NB4 (cell line): ENCODE measurements at regions not wholly inside any gene's neighbourhood (a gene's known extent, or its start where the extent isn't known, plus 50 kb on each side); places are given as distances from the start of the nearest gene placed in this dataset.

Experiments used
- CTCF ChIP-seq: IDR thresholded peaks from one replicate; pipeline ENCODE4 v1.5.1; 2012; ENCODE audit warnings: low read depth, low read length
- MYC ChIP-seq: IDR thresholded peaks from 2 replicates; pipeline ENCODE4 v1.6.1; 2011; ENCODE audit warnings: low read depth, low read length
- POLR2A ChIP-seq: IDR thresholded peaks from 2 replicates; pipeline ENCODE4 v1.6.1; 2011; ENCODE audit warnings: mild to moderate bottlenecking; ENCODE audit not compliant: insufficient read length; ENCODE audit errors: extremely low read depth
- TF ChIP-seq, protein P1 (sequence below): IDR thresholded peaks from 2 replicates; pipeline ENCODE4 v1.6.1; 2011; ENCODE audit warnings: low read depth, low read length

DNA sequence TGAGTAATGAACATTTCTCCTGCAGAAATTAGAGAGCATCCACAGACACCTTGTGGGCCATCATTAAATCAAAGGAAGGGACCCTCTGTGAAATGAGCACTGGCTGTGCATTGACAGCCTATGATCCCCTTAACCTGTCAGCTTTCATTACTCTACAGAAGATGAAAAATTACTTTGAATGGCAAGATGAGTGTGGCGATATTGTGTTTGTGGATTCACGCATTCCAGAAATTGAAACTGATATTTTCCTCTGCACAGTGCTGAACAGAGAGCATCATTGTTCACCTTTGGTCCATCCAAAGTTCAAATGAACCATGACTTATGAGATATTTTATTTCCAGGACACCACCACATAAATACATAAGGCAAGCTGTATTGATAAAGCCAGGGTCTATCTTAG is 374.8 kb upstream of the ANXA10 start:
- TF ChIP-seq, protein P1, sequence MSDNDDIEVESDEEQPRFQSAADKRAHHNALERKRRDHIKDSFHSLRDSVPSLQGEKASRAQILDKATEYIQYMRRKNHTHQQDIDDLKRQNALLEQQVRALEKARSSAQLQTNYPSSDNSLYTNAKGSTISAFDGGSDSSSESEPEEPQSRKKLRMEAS, result no peak
- TF ChIP-seq CTCF (no peak), POLR2A (no peak), MYC (no peak)
